HepG2 (cell line): ENCODE measurements at regions not wholly inside any gene's neighbourhood (a gene's known extent, or its start where the extent isn't known, plus 50 kb on each side); places are given as distances from the start of the nearest gene placed in this dataset.

Source experiments
- ATAC-seq: fragments of 200-7000 bp; cut with Tn5 transposase; 3 replicates; pipeline ENCODE4 v1.9.1; 2020; ENCODE audit warnings: mild to moderate bottlenecking, moderate library complexity
- BruUV-seq: library from RNA; stranded (reverse); fragments of 400-500 nt; replicated peaks from 2 replicates; lab custom pipeline; 2021; lab: Mats Ljungman, UMichigan
- CTCF ChIA-PET: fragments of 300-600 bp; formaldehyde crosslinking; extraction: SDS; loops from one replicate; lab custom pipeline; 2021; ENCODE audit warnings: low total read pairs, inconsistent platforms, low intra/inter-chr PET ratio; lab: Yijun Ruan, JAX
- POLR2A ChIA-PET: fragments of 350-600 bp; sonication (Branson Sonifier 250); formaldehyde crosslinking; loops from one replicate; lab custom pipeline; 2020; ENCODE audit warnings: antibody characterized with exemption, inconsistent platforms; lab: Yijun Ruan, JAX
- DNase-seq: peaks from one replicate; pipeline ENCODE4 v3.0.0-alpha.2; 2015; ENCODE audit warnings: low spot score
- FAIRE-seq: peaks from 3 replicates; lab custom pipeline; 2011; peaks lifted over from hg19 to GRCh38; lab: Jason Lieb, UNC
- H2AFZ ChIP-seq: one replicate; pipeline ENCODE4 v1.6.1; 2011; ENCODE audit warnings: low read length, inconsistent platforms
- H3K27ac ChIP-seq: fragments of 300-600 bp; 3 replicates; pipeline ENCODE4 v1.8.0; 2011; ENCODE audit warnings: mixed run types, mild to moderate bottlenecking, mixed read lengths, low read length, inconsistent platforms; ENCODE audit not compliant: insufficient read depth; ENCODE audit errors: extremely low read length
- H3K27me3 ChIP-seq, 2 experiments: fragments of 200-600 bp in 1 of 2; 2 replicates in 1 of 2; 3 replicates in 1 of 2; pipeline versions ENCODE4 v1.6.0 to v1.8.0; 2011; ENCODE audit warnings: low read length in 2 of 2, mild to moderate bottlenecking in 2 of 2, moderate library complexity in 2 of 2, inconsistent platforms in 1 of 2; ENCODE audit not compliant: insufficient read depth in 2 of 2, control insufficient read depth in 1 of 2
- H3K36me3 ChIP-seq, 2 experiments: fragments of 200-600 bp in 1 of 2; replicated peaks in 1 of 2; 2 replicates in 1 of 2; 3 replicates in 1 of 2; pipeline versions ENCODE4 v1.5.1 to v1.8.0; 2011; ENCODE audit warnings: low read length in 2 of 2, inconsistent platforms in 1 of 2; ENCODE audit not compliant: insufficient read depth in 2 of 2, control insufficient read depth in 1 of 2
- H3K4me1 ChIP-seq: 2 replicates; pipeline ENCODE4 v1.5.1; 2012; ENCODE audit warnings: low read length, inconsistent platforms; ENCODE audit not compliant: insufficient read depth
- H3K4me2 ChIP-seq: 2 replicates; pipeline ENCODE4 v1.6.0; 2011; ENCODE audit warnings: low read depth, low read length, inconsistent platforms
- H3K4me3 ChIP-seq, 3 experiments: fragments of 200-600 bp in 1 of 3; sonication (generic), shearing (Covaris generic) in 1 of 3; replicated peaks in 1 of 3; 2 replicates each; pipeline ENCODE4 v1.5.1; 2011 to 2016; ENCODE audit warnings: low read length in 3 of 3, inconsistent platforms in 2 of 3, low read depth in 2 of 3, mild to moderate bottlenecking in 2 of 3, control low read depth in 1 of 3, mixed read lengths in 1 of 3; ENCODE audit not compliant: insufficient read depth in 1 of 3
- H3K79me2 ChIP-seq: one replicate; pipeline ENCODE4 v1.6.1; 2011; ENCODE audit warnings: low read length, inconsistent platforms; ENCODE audit not compliant: insufficient read depth
- H3K9ac ChIP-seq: 2 replicates; pipeline ENCODE4 v1.6.0; 2011; ENCODE audit warnings: mild to moderate bottlenecking, low read depth, low read length, inconsistent platforms; ENCODE audit not compliant: insufficient read depth
- H3K9me3 ChIP-seq: 2 replicates; pipeline ENCODE4 v1.5.1; 2012; ENCODE audit warnings: mild to moderate bottlenecking, low read length
- H4K20me1 ChIP-seq: 2 replicates; pipeline ENCODE4 v1.6.0; 2011; ENCODE audit warnings: inconsistent platforms, mild to moderate bottlenecking, low read length, moderate library complexity; ENCODE audit not compliant: insufficient read depth
- CBFB ChIP-seq: sonication (generic); formaldehyde crosslinking; IDR thresholded peaks from 2 replicates; pipeline ENCODE4 v1.4.0; 2020; ENCODE audit warnings: missing genetic modification reagents
- FLYWCH1 ChIP-seq: sonication (generic); formaldehyde crosslinking; IDR thresholded peaks from 2 replicates; pipeline ENCODE4 v1.8.1; 2023; ENCODE audit warnings: mild to moderate bottlenecking, missing genetic modification reagents
- FOXC1 ChIP-seq: sonication (generic); formaldehyde crosslinking; IDR thresholded peaks from 2 replicates; pipeline ENCODE4 v1.8.0; 2022; ENCODE audit warnings: mild to moderate bottlenecking, missing genetic modification reagents, borderline replicate concordance
- MXD4 ChIP-seq: IDR thresholded peaks from 2 replicates; pipeline ENCODE4 v1.6.1; 2016; ENCODE audit warnings: mild to moderate bottlenecking, missing biosample characterization, missing genetic modification reagents
- NAIF1 ChIP-seq: sonication (generic); formaldehyde crosslinking; IDR thresholded peaks from 2 replicates; pipeline ENCODE4 v1.5.0; 2020; ENCODE audit warnings: mild to moderate bottlenecking, missing genetic modification reagents, borderline replicate concordance
- NRL ChIP-seq: sonication (generic); formaldehyde crosslinking; IDR thresholded peaks from 2 replicates; pipeline ENCODE4 v1.5.0; 2020; ENCODE audit warnings: missing genetic modification reagents, mild to moderate bottlenecking, moderate library complexity, borderline replicate concordance
- REXO4 ChIP-seq: sonication (generic); formaldehyde crosslinking; IDR thresholded peaks from 2 replicates; pipeline ENCODE4 v1.8.0; 2022; ENCODE audit warnings: missing genetic modification reagents, mild to moderate bottlenecking, borderline replicate concordance
- RNF2 ChIP-seq: fragments of 450-650 bp; conservative IDR thresholded peaks from 2 replicates; pipeline ENCODE4 v1.6.1; 2016; ENCODE audit warnings: low read depth
- TBX3 ChIP-seq: fragments of 450-650 bp; IDR thresholded peaks from 2 replicates; pipeline ENCODE4 v1.6.1; 2017; ENCODE audit warnings: antibody characterized with exemption, mild to moderate bottlenecking, inconsistent platforms, borderline replicate concordance
- ZKSCAN5 ChIP-seq: sonication (generic); formaldehyde crosslinking; IDR thresholded peaks from 2 replicates; pipeline ENCODE4 v1.5.1; 2020; ENCODE audit warnings: mild to moderate bottlenecking, missing genetic modification reagents
- ZNF235 ChIP-seq: sonication (generic); formaldehyde crosslinking; IDR thresholded peaks from 2 replicates; pipeline ENCODE4 v1.8.1; 2023; ENCODE audit warnings: mild to moderate bottlenecking, missing genetic modification reagents, borderline replicate concordance
- ZNF256 ChIP-seq: sonication (generic); formaldehyde crosslinking; conservative IDR thresholded peaks from 2 replicates; pipeline ENCODE4 v1.4.0; 2020; ENCODE audit warnings: missing genetic modification reagents
- ZNF274 ChIP-seq: sonication (generic); formaldehyde crosslinking; IDR thresholded peaks from 2 replicates; pipeline ENCODE4 v1.5.1; 2020; ENCODE audit warnings: mild to moderate bottlenecking, missing genetic modification reagents
- ZNF431 ChIP-seq: sonication (generic); formaldehyde crosslinking; IDR thresholded peaks from 2 replicates; pipeline ENCODE4 v1.9.0; 2022; ENCODE audit warnings: missing genetic modification reagents, low read depth, mild to moderate bottlenecking, borderline replicate concordance
- ZNF614 ChIP-seq: IDR thresholded peaks from 2 replicates; pipeline ENCODE4 v1.6.1; 2018; ENCODE audit warnings: missing biosample characterization, missing genetic modification reagents, inconsistent platforms, borderline replicate concordance
- ZNF7 ChIP-seq: IDR thresholded peaks from 2 replicates; pipeline ENCODE4 v1.6.1; 2016; ENCODE audit warnings: missing biosample characterization, missing genetic modification reagents
- ZNF850 ChIP-seq: sonication (generic); formaldehyde crosslinking; conservative IDR thresholded peaks from 2 replicates; pipeline ENCODE4 v1.9.0; 2021; ENCODE audit warnings: mild to moderate bottlenecking, missing genetic modification reagents
- ZSCAN29 ChIP-seq: sonication (generic); formaldehyde crosslinking; conservative IDR thresholded peaks from 2 replicates; pipeline ENCODE4 v1.4.0; 2020; ENCODE audit warnings: mild to moderate bottlenecking, missing genetic modification reagents
- WGBS: methylation state at CpG from one replicate; pipeline ENCODE4 v1.1.6; 2017; ENCODE audit warnings: low lambda C conversion rate; 5-methylcytosine and 5-hydroxymethylcytosine counted together
- in situ Hi-C: cut with HindIII; loops from 2 replicates; pipeline ENCODE4 v1.10.0; 2017; ENCODE audit warnings: low pct_unique_long_range_greater_than_20kb; ENCODE audit not compliant: extremely low pct_ligation_motif_present
- intact Hi-C: fragments of 100-400 bp; cut with micrococcal nuclease; formaldehyde crosslinking; loops from one replicate; pipeline ENCODE4 v1.10.0; 2022; ENCODE audit not compliant: unreplicated experiment
- TF ChIP-seq, protein P1 (sequence below): sonication (generic); formaldehyde crosslinking; IDR thresholded peaks from 2 replicates; pipeline ENCODE4 v1.8.0; 2022; ENCODE audit warnings: mild to moderate bottlenecking, missing genetic modification reagents
- TF ChIP-seq, protein P2 (sequence below): sonication (generic); formaldehyde crosslinking; IDR thresholded peaks from 2 replicates; pipeline ENCODE4 v1.9.0; 2021; ENCODE audit warnings: missing genetic modification reagents, mild to moderate bottlenecking, borderline replicate concordance
- TF ChIP-seq, protein P3 (sequence below): sonication (generic); formaldehyde crosslinking; IDR thresholded peaks from 2 replicates; pipeline ENCODE4 v1.4.0; 2020; ENCODE audit warnings: missing genetic modification reagents
- TF ChIP-seq, protein P4 (sequence below): sonication (generic); formaldehyde crosslinking; conservative IDR thresholded peaks from 2 replicates; pipeline ENCODE4 v1.8.1; 2023; ENCODE audit warnings: missing genetic modification reagents

DNA sequence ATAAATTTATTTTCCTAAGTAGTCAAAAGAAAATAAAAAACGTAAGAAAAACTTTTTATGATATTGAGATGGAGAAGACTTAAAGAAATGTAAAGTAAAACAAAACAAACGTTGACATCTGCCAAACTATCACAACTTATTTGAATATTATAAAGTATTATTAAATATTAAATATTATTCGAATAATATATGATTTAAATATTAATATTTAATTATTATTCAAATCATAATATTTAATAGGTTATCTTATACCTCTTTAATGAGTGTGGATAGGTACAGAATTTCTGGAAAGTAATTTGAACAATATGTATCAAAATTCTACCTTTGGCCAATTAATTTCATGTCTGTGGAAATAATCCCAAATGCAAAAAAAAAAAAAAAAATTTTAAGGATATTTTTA is 278.7 kb downstream of the RAD51AP2 start (continued):
- TF ChIP-seq, protein P1, sequence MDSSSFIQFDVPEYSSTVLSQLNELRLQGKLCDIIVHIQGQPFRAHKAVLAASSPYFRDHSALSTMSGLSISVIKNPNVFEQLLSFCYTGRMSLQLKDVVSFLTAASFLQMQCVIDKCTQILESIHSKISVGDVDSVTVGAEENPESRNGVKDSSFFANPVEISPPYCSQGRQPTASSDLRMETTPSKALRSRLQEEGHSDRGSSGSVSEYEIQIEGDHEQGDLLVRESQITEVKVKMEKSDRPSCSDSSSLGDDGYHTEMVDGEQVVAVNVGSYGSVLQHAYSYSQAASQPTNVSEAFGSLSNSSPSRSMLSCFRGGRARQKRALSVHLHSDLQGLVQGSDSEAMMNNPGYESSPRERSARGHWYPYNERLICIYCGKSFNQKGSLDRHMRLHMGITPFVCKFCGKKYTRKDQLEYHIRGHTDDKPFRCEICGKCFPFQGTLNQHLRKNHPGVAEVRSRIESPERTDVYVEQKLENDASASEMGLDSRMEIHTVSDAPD (CRISPR knock-in tag): no peak
- TF ChIP-seq ZNF431 (CRISPR knock-in tag) (no peak), ZKSCAN5 (CRISPR knock-in tag) (no peak), CBFB (CRISPR knock-in tag) (no peak), TBX3 (no peak), ZNF256 (no peak)

DNA sequence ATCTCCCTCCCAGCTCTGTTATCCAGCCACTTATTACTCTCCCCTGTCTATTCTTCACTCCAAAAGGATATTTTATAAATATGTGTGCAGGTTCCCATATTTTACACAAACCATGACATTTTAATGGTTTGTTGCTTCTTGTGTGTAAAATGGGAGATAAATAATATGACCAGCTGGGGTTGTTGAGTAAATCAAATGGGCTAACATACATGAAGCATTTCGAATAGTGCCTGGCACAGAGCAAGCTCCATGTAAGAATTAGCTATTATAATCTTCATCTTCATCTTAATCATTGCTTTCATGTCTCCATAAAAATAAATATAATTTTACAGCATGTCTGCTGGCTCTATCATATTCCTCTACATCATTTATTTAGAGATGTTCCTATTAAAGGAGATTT is 283.1 kb downstream of the RAD51AP2 start:
- in situ Hi-C loops (no loop called here), intact Hi-C loops (no loop called here)
- no peak for TF ChIP-seq FOXC1 (CRISPR knock-in tag)
- TF ChIP-seq, protein P2, sequence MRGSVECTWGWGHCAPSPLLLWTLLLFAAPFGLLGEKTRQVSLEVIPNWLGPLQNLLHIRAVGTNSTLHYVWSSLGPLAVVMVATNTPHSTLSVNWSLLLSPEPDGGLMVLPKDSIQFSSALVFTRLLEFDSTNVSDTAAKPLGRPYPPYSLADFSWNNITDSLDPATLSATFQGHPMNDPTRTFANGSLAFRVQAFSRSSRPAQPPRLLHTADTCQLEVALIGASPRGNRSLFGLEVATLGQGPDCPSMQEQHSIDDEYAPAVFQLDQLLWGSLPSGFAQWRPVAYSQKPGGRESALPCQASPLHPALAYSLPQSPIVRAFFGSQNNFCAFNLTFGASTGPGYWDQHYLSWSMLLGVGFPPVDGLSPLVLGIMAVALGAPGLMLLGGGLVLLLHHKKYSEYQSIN (CRISPR knock-in tag): no peak
- no peak for TF ChIP-seq ZNF850 (CRISPR knock-in tag)
- no peak for TF ChIP-seq MXD4
- TF ChIP-seq FLYWCH1: no peak
- TF ChIP-seq RNF2: no peak
- TF ChIP-seq, protein P3, sequence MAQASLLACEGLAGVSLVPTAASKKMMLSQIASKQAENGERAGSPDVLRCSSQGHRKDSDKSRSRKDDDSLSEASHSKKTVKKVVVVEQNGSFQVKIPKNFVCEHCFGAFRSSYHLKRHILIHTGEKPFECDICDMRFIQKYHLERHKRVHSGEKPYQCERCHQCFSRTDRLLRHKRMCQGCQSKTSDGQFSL (CRISPR knock-in tag): no peak
- TF ChIP-seq, protein P4, sequence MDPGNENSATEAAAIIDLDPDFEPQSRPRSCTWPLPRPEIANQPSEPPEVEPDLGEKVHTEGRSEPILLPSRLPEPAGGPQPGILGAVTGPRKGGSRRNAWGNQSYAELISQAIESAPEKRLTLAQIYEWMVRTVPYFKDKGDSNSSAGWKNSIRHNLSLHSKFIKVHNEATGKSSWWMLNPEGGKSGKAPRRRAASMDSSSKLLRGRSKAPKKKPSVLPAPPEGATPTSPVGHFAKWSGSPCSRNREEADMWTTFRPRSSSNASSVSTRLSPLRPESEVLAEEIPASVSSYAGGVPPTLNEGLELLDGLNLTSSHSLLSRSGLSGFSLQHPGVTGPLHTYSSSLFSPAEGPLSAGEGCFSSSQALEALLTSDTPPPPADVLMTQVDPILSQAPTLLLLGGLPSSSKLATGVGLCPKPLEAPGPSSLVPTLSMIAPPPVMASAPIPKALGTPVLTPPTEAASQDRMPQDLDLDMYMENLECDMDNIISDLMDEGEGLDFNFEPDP: no peak
- TF ChIP-seq REXO4: no peak
- no peak for TF ChIP-seq ZNF7 (CRISPR knock-in tag)
- no peak for TF ChIP-seq NRL (CRISPR knock-in tag)
- no peak for TF ChIP-seq ZSCAN29 (CRISPR knock-in tag)
- TF ChIP-seq NAIF1 (CRISPR knock-in tag): no peak
- no peak for TF ChIP-seq ZNF235 (CRISPR knock-in tag)
- no peak for TF ChIP-seq ZNF274 (CRISPR knock-in tag)
- TF ChIP-seq ZNF614 (CRISPR knock-in tag): no peak
- no peak overlapping the region for H3K4me3 ChIP-seq
- FAIRE-seq (no peak), DNase-seq (no peak), ATAC-seq (no peak)
- H2AFZ ChIP-seq: no peak overlapping the region
- WGBS: 0% methylated on average over 1 of the region's 1 CpG
- ChIA-PET POLR2A (no interaction called here), CTCF (no interaction called here)
- H3K9ac ChIP-seq: no peak overlapping the region
- H3K79me2 ChIP-seq: no peaks in the 10 kb centered on the region
- no TSS peak for BruUV-seq
- H3K27me3 ChIP-seq: no peaks in the 10 kb centered on the region
- no peaks in the 10 kb centered on the region for H3K36me3 ChIP-seq
- H4K20me1 ChIP-seq: no peaks in the 10 kb centered on the region
- H3K4me1 ChIP-seq: no peaks in the 10 kb centered on the region
- no peak overlapping the region for H3K27ac ChIP-seq
- no peak overlapping the region for H3K4me2 ChIP-seq
- no peaks in the 10 kb centered on the region for H3K9me3 ChIP-seq
